Stomach (tissue), 8 donors: ENCODE measurements at regions not wholly inside any gene's neighbourhood (a gene's known extent, or its start where the extent isn't known, plus 50 kb on each side); places are given as distances from the start of the nearest gene placed in this dataset.
"Not testable (repeated sequence)": the region's sequence is repeated elsewhere in the genome, so short reads cannot be mapped to it uniquely, and the experiment has no call there.

Source experiments
- DNase-seq, 2 donors: peaks; one replicate each; pipeline versions ENCODE4 v3.0.0 to v3.0.0-alpha.2; 2013 to 2019
- H3K27ac ChIP-seq, 5 donors: fragments of 200-600 bp in 4 of 5; sonication (generic) in 4 of 5; one replicate each; pipeline ENCODE4 v1.5.1; 2013 to 2019; ENCODE audit warnings: mild to moderate bottlenecking in 1 of 5, moderate library complexity in 1 of 5
- H3K27me3 ChIP-seq, 3 donors: fragments of 200-600 bp; sonication (generic); one replicate each; pipeline ENCODE4 v1.5.1; 2017 to 2019; ENCODE audit warnings: mixed run types in 1 of 3
- H3K36me3 ChIP-seq, 4 donors: fragments of 200-600 bp; sonication (generic); 1 replicate in 3 of 4; 2 replicates in 1 of 4; pipeline ENCODE4 v1.5.1; 2016 to 2019
- H3K4me1 ChIP-seq, 4 donors: fragments of 200-600 bp; sonication (generic); one replicate each; pipeline ENCODE4 v1.5.1; 2016 to 2019
- H3K4me3 ChIP-seq, 4 donors: fragments of 200-600 bp; sonication (generic) in 3 of 4; one replicate each; pipeline ENCODE4 v1.5.1; 2016 to 2019; ENCODE audit warnings: mild to moderate bottlenecking in 1 of 4
- H3K9me3 ChIP-seq, 4 donors: fragments of 200-600 bp; sonication (generic); one replicate each; pipeline ENCODE4 v1.5.1; 2016 to 2019
- CTCF ChIP-seq, 7 experiments: fragments of 450-650 bp in 4 of 7; fragments of 200-600 bp in 3 of 7; sonication (generic) in 3 of 7; IDR thresholded peaks; one replicate each; pipeline ENCODE4 v1.5.1; 2016 to 2019; ENCODE audit warnings: antibody characterized with exemption in 7 of 7, control low read depth in 2 of 7, mild to moderate bottlenecking in 1 of 7
- EP300 ChIP-seq: sonication (generic); formaldehyde crosslinking; IDR thresholded peaks from one replicate; pipeline ENCODE4 v1.6.1; 2017; ENCODE audit warnings: antibody characterized with exemption
- POLR2A ChIP-seq, 4 donors: fragments of 450-650 bp; IDR thresholded peaks; one replicate each; pipeline ENCODE4 v1.6.1; 2016; ENCODE audit warnings: antibody characterized with exemption in 4 of 4, control low read depth in 2 of 4, mild to moderate bottlenecking in 1 of 4, moderate library complexity in 1 of 4
- POLR2AphosphoS5 ChIP-seq, 3 donors: sonication (generic); formaldehyde crosslinking; IDR thresholded peaks; one replicate each; pipeline ENCODE4 v1.6.1; 2016; ENCODE audit warnings: antibody characterized with exemption in 3 of 3
- WGBS, 5 donors: extraction: QIAGEN DNeasy Blood & Tissue Kit in 3 of 5; methylation state at CpG; one replicate each; pipeline versions ENCODE4 v1.1.5 to v1.1.7; 2013 to 2018; 5-methylcytosine and 5-hydroxymethylcytosine counted together
- intact Hi-C: fragments of 100-400 bp; cut with DNase I; formaldehyde crosslinking; loops from one replicate; pipeline ENCODE4 v1.15.1; 2023; ENCODE audit warnings: low total_unique reads
- donor health status: healthy with polysubstance abuse.
- donor health status: Bipolar disorder and iron deficiency.
- donor health status: healthy.

- TF ChIP-seq EP300: no peak
- TF ChIP-seq CTCF (IDR thresholded peaks at IDR 0.05): no peak
- no peak for TF ChIP-seq POLR2A (IDR thresholded peaks at IDR 0.05)
- TF ChIP-seq POLR2AphosphoS5 (IDR thresholded peaks at IDR 0.05): no peak
- Histone ChIP-seq H3K27ac (no peak overlapping the region), H3K4me3 (no peak overlapping the region), H3K27me3 (no peaks in the 10 kb centered on the region), H3K4me1 (no peaks in the 10 kb centered on the region), H3K9me3 (peaks cover 0 to 7% (median 5%) of the 10 kb centered on the region in 4 donors), H3K36me3 (no peaks in the 10 kb centered on the region)
- intact Hi-C loops: no loop called here
- DNase-seq: no peak
- WGBS, 5 donors: 83 to 89% (median 86%) methylated on average over 9 of the region's 9 CpGs
These were observed 524.1 kb downstream of the TRIML1 start for GRCh38 chr4:188663369-188663768.

GRCh38 chr4:188665491-188666457, 526.5 kb downstream of the TRIML1 start:
- 38 to 50% (median 40%) methylated on average over 13 of the region's 13 CpGs for WGBS, 5 donors
- peaks cover 0 to 16% (median 8%) of the 10 kb centered on the region in 4 donors for H3K9me3 ChIP-seq
- H3K27me3 ChIP-seq: no peaks in the 10 kb centered on the region
- no peak for TF ChIP-seq CTCF (IDR thresholded peaks at IDR 0.05)
- TF ChIP-seq POLR2A (IDR thresholded peaks at IDR 0.05): no peak
- TF ChIP-seq EP300: no peak
- no peak for TF ChIP-seq POLR2AphosphoS5 (IDR thresholded peaks at IDR 0.05)
- no peak overlapping the region for H3K4me3 ChIP-seq
- no peaks in the 10 kb centered on the region for H3K4me1 ChIP-seq
- DNase-seq: no peak
- H3K27ac ChIP-seq: no peak overlapping the region
- no peaks in the 10 kb centered on the region for H3K36me3 ChIP-seq
- intact Hi-C loops: no loop called here

- H3K36me3 ChIP-seq, H3K4me3 ChIP-seq, DNase-seq, H3K4me1 ChIP-seq, intact Hi-C loops, H3K27me3 ChIP-seq, H3K27ac ChIP-seq: not testable (repeated sequence)
- 92 to 100% (median 98%) methylated on average over 3 of the region's 3 CpGs for WGBS, 5 donors
- peaks cover 0 to 12% (median 0%) of the 10 kb centered on the region in 4 donors for H3K9me3 ChIP-seq
These were observed 539.5 kb downstream of the TRIML1 start for GRCh38 chr4:188678691-188679090.

- H3K4me3 ChIP-seq: no peak overlapping the region
- no peaks in the 10 kb centered on the region for H3K27me3 ChIP-seq
- no peaks in the 10 kb centered on the region for H3K4me1 ChIP-seq
- TF ChIP-seq POLR2AphosphoS5 (IDR thresholded peaks at IDR 0.05): no peak
- TF ChIP-seq CTCF (IDR thresholded peaks at IDR 0.05): no peak
- TF ChIP-seq POLR2A (IDR thresholded peaks at IDR 0.05): no peak
- no peak for TF ChIP-seq EP300
- no peak for DNase-seq
- H3K9me3 ChIP-seq: peaks cover 0 to 12% (median 0%) of the 10 kb centered on the region in 4 donors
- intact Hi-C loops: no loop called here
- H3K27ac ChIP-seq: no peak overlapping the region
- no peaks in the 10 kb centered on the region for H3K36me3 ChIP-seq
- 80 to 86% (median 82%) methylated on average over 12 of the region's 12 CpGs for WGBS, 5 donors
These were observed 540.9 kb downstream of the TRIML1 start for GRCh38 chr4:188680004-188680666.
